ENCODE measurements at regions not wholly inside any gene's neighbourhood (a gene's known extent, or its start where the extent isn't known, plus 50 kb on each side); places are given as distances from the start of the nearest gene placed in this dataset.

DNA sequence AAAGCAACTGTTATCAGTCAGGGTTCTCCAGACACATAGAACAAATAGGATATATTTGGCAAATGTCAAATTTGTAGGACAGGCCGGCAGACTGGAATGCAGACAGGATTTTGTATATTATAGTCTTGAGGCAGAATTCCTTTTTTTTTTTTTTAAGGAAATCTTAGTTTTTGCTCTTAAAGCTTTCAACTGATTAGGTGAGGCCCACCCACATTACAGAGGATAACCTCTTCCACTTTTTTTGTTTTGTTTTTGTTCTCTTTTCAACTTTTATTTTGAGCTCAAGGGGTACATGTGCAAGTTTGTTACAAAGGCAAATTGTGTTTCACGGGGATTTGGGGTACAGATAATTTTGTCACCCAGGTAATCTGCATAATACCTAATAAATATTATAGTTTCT, 350.2 kb upstream of the CHAC2 start:
- no peaks in the 10 kb centered on the region for H3K36me3 Mint-ChIP-seq
- DNase-seq: no peak
- H3K4me3 ChIP-seq (ENCODE audit: control insufficient read depth in 1 of 2, extremely low read depth in 1 of 2, low read length in 1 of 2): no peak overlapping the region
- H3K9me3 Mint-ChIP-seq: peaks cover 2 to 10% (median 7%) of the 10 kb centered on the region in 3 donors
- no peak for ATAC-seq (replicated peaks in 1 of 4)
- ChIA-PET POLR2A (no interaction called here), CTCF (no interaction called here)
- WGBS (ENCODE audit: insufficient coverage): no CpG with 5 or more reads among the region's 2 CpGs
- H3K27ac Mint-ChIP-seq: no peak overlapping the region
- no peaks in the 10 kb centered on the region for H3K36me3 ChIP-seq (ENCODE audit: control insufficient read depth in 2 of 2, extremely low read depth in 1 of 2, insufficient read depth in 1 of 2, low read length in 1 of 2)
- H3K4me1 ChIP-seq (ENCODE audit: control insufficient read depth in 1 of 2, extremely low read depth in 1 of 2, insufficient read depth in 2 of 2, low read length in 2 of 2): no peaks in the 10 kb centered on the region
- no peaks in the 10 kb centered on the region for H3K27me3 ChIP-seq (replicated peaks in 1 of 2; ENCODE audit: control insufficient read depth in 2 of 2, extremely low read depth in 1 of 2, insufficient read depth in 2 of 2, low read length in 1 of 2)
- H3K4me3 Mint-ChIP-seq: no peak overlapping the region
- no peaks in the 10 kb centered on the region for H3K27me3 Mint-ChIP-seq
- H3K9me3 ChIP-seq: no peaks in the 10 kb centered on the region
- H3K4me1 Mint-ChIP-seq: no peaks in the 10 kb centered on the region
- H3K27ac ChIP-seq (ENCODE audit: low read length): no peak overlapping the region

DNA sequence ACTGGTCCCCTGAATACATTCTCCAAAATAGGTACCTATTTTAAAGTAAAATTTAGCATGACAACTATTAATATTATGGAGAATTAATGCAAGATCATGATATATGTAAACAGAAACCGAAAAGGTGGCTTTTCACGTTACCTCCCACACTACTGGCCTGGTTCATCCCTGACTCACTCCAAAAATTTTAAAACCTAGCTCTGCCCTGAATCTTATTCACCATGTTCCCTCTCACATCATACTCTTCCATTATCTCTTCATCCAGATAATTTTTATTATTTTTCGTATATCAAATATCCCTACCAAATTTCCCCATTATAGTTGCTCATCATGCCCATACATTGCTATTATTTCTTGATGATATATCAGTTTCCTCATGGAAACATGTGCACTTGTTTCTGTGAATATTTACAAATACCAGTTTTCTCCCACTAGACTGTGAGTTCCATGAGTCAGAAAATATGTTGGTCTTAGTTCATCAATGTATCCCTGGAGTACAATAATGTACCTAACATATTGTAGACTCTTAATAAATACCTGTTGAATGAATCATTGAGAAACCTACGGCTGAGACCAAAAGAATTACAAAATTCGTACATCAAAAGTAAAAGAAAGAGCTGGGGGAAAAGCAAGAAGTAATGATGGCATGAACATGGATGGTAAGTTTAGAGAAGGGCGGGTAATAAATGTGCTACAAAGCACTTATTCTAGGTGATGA, 360.1 kb upstream of the CHAC2 start:
- DNase-seq (no peak), ATAC-seq (replicated peaks in 1 of 4) (no peak)
- CTCF ChIA-PET: no interaction called here
- Histone ChIP-seq H3K4me1 (ENCODE audit: control insufficient read depth in 1 of 2, extremely low read depth in 1 of 2, insufficient read depth in 2 of 2, low read length in 2 of 2) (no peaks in the 10 kb centered on the region), H3K4me3 (ENCODE audit: control insufficient read depth in 1 of 2, extremely low read depth in 1 of 2, low read length in 1 of 2) (no peak overlapping the region), H3K27ac (ENCODE audit: low read length) (no peak overlapping the region), H3K27me3 (replicated peaks in 1 of 2; ENCODE audit: control insufficient read depth in 2 of 2, extremely low read depth in 1 of 2, insufficient read depth in 2 of 2, low read length in 1 of 2) (no peaks in the 10 kb centered on the region), H3K9me3 (no peaks in the 10 kb centered on the region), H3K36me3 (ENCODE audit: control insufficient read depth in 2 of 2, extremely low read depth in 1 of 2, insufficient read depth in 1 of 2, low read length in 1 of 2) (no peaks in the 10 kb centered on the region)
- peaks cover 8 to 12% (median 11%) of the 10 kb centered on the region in 3 donors for H3K9me3 Mint-ChIP-seq
- H3K4me3 Mint-ChIP-seq: no peak overlapping the region
- H3K4me1 Mint-ChIP-seq: no peaks in the 10 kb centered on the region
- 67% methylated on average over 1 of the region's 6 CpGs for WGBS (ENCODE audit: insufficient coverage)
- no peaks in the 10 kb centered on the region for H3K27me3 Mint-ChIP-seq
- H3K27ac Mint-ChIP-seq: no peak overlapping the region
- POLR2A ChIA-PET: no interaction called here
- no peaks in the 10 kb centered on the region for H3K36me3 Mint-ChIP-seq

DNA sequence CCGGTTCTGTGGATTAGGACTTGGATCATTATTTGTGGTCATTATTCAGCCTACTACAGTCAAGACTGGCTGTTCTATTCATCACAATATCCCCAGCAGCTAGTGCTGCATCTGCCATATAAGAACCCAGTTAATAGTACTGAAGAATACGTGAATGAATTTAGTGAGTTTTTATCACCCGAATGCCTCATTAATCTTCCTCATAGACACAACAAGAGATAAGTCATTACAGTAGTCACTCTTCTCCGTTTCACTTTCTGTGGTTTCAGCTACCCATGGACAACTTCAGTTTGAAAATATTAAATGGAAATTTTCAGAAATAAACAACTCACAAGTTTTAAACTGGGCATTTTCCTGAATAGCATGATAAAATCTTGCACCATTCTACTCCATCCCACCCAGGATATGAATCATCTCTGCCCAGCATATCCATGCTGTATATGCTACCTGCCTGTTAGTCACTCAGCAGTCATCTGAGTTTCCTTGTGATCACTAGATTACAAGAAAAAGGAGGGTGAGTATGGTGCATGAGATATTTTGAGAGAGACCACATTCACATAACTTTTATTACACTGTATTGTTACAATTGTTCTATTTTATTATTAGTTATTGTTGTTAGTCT, 363.7 kb upstream of the CHAC2 start:
- WGBS (ENCODE audit: insufficient coverage): no CpG with 5 or more reads among the region's 4 CpGs

DNA sequence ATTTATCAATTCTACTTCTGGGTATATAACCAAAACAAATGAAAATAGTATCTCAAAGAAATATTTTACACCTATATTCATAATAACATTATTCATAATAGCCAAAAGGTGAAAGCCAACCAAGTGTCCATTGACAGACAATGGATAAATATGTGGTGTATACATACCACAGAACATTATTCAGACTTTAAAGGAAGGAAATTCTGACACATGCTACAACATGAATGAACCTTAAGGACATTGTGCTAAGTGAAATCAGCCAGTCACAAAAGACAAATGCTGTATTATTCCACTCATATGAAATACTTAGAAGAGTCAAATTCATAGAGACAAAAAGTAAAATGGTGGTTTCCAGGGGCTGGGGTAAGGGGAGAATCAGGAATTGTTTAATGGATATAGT, 370.5 kb upstream of the CHAC2 start:
- Mint-ChIP-seq H3K27me3 (peaks cover 0 to 3% of the 10 kb centered on the region in 2 donors), H3K27ac (no peak overlapping the region), H3K4me1 (no peaks in the 10 kb centered on the region), H3K36me3 (no peaks in the 10 kb centered on the region), H3K9me3 (peaks cover 5 to 12% (median 9%) of the 10 kb centered on the region in 3 donors), H3K4me3 (no peak overlapping the region)
- H3K4me1 ChIP-seq (ENCODE audit: control insufficient read depth in 1 of 2, extremely low read depth in 1 of 2, insufficient read depth in 2 of 2, low read length in 2 of 2): no peaks in the 10 kb centered on the region
- ATAC-seq (replicated peaks in 1 of 4): no peak
- no peaks in the 10 kb centered on the region for H3K27me3 ChIP-seq (replicated peaks in 1 of 2; ENCODE audit: control insufficient read depth in 2 of 2, extremely low read depth in 1 of 2, insufficient read depth in 2 of 2, low read length in 1 of 2)
- no peak for DNase-seq
- H3K27ac ChIP-seq (ENCODE audit: low read length): no peak overlapping the region
- POLR2A ChIA-PET: no interaction called here
- no peaks in the 10 kb centered on the region for H3K9me3 ChIP-seq
- no peaks in the 10 kb centered on the region for H3K36me3 ChIP-seq (ENCODE audit: control insufficient read depth in 2 of 2, extremely low read depth in 1 of 2, insufficient read depth in 1 of 2, low read length in 1 of 2)
- CTCF ChIA-PET: no interaction called here
- H3K4me3 ChIP-seq (ENCODE audit: control insufficient read depth in 1 of 2, extremely low read depth in 1 of 2, low read length in 1 of 2): no peak overlapping the region

More for the DNA sequence above, 363.7 kb upstream of the CHAC2 start:
- Histone ChIP-seq H3K4me1 (ENCODE audit: control insufficient read depth in 1 of 2, extremely low read depth in 1 of 2, insufficient read depth in 2 of 2, low read length in 2 of 2) (no peaks in the 10 kb centered on the region), H3K4me3 (ENCODE audit: control insufficient read depth in 1 of 2, extremely low read depth in 1 of 2, low read length in 1 of 2) (no peak overlapping the region), H3K27me3 (replicated peaks in 1 of 2; ENCODE audit: control insufficient read depth in 2 of 2, extremely low read depth in 1 of 2, insufficient read depth in 2 of 2, low read length in 1 of 2) (no peaks in the 10 kb centered on the region), H3K9me3 (no peaks in the 10 kb centered on the region), H3K36me3 (ENCODE audit: control insufficient read depth in 2 of 2, extremely low read depth in 1 of 2, insufficient read depth in 1 of 2, low read length in 1 of 2) (no peaks in the 10 kb centered on the region), H3K27ac (ENCODE audit: low read length) (no peak overlapping the region)
- Mint-ChIP-seq H3K27ac (no peak overlapping the region), H3K4me1 (no peaks in the 10 kb centered on the region), H3K4me3 (no peak overlapping the region), H3K36me3 (no peaks in the 10 kb centered on the region), H3K27me3 (no peaks in the 10 kb centered on the region), H3K9me3 (peaks cover 4 to 20% (median 5%) of the 10 kb centered on the region in 3 donors)
- ChIA-PET POLR2A (no interaction called here), CTCF (no interaction called here)
- no peak for DNase-seq
- no peak for ATAC-seq (replicated peaks in 1 of 4)

DNA sequence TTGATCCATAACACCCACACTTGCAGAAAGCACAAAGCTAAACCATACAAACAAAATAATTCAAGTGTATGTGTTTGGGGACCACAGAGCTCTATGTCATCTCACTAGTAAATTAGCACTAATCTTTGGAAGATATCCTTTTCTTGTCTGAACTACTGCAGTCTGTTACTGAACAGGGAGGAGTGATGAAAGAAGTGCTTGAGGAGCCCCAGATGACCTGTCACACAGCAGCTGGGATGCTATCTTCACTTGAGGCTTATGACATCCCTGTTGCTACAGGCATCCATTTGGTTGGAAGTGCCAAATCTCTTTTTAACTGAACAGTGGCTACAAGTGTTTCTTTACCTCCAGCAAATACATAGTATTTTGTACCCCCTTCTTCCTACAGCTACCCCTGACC, 386.3 kb upstream of the CHAC2 start:
- Mint-ChIP-seq H3K4me1 (no peaks in the 10 kb centered on the region), H3K4me3 (no peak overlapping the region), H3K36me3 (no peaks in the 10 kb centered on the region), H3K9me3 (peaks cover 0 to 6% (median under 1%) of the 10 kb centered on the region in 3 donors), H3K27me3 (no peaks in the 10 kb centered on the region), H3K27ac (no peak overlapping the region)
- Histone ChIP-seq H3K27me3 (replicated peaks in 1 of 2; ENCODE audit: control insufficient read depth in 2 of 2, extremely low read depth in 1 of 2, insufficient read depth in 2 of 2, low read length in 1 of 2) (no peaks in the 10 kb centered on the region), H3K36me3 (ENCODE audit: control insufficient read depth in 2 of 2, extremely low read depth in 1 of 2, insufficient read depth in 1 of 2, low read length in 1 of 2) (no peaks in the 10 kb centered on the region), H3K27ac (ENCODE audit: low read length) (no peak overlapping the region), H3K4me1 (ENCODE audit: control insufficient read depth in 1 of 2, extremely low read depth in 1 of 2, insufficient read depth in 2 of 2, low read length in 2 of 2) (no peaks in the 10 kb centered on the region), H3K9me3 (no peaks in the 10 kb centered on the region), H3K4me3 (ENCODE audit: control insufficient read depth in 1 of 2, extremely low read depth in 1 of 2, low read length in 1 of 2) (no peak overlapping the region)
- DNase-seq (no peak), ATAC-seq (replicated peaks in 1 of 4) (no peak)
- ChIA-PET POLR2A (no interaction called here), CTCF (interaction anchor here in 1 of 2 donors (0.6 kb wide), 1 partner anchor 9 kb away, joined by 3 read pairs; no protein-coding TSS in a partner anchor)

DNA sequence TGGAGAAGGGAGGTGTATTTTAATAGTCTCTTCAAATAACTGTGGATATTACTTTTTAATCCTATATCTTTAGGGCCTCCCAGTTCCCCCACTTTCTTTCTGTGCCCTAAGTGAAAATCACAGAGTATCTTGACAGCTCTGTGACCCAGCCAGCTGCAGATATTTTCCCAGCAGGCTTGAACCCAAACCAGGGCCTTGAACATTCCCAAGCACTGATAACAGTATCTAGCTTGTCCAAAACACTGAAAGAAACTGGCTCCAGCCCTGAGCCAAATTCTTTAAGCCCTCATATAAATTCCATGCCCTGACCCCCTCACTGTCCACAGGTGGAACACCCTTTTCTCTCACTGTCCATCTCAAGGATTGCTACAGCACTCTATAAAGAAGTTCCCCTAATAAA, 388.1 kb upstream of the CHAC2 start:
- DNase-seq (no peak), ATAC-seq (replicated peaks in 1 of 4) (no peak)
- Mint-ChIP-seq H3K27me3 (no peaks in the 10 kb centered on the region), H3K9me3 (peaks cover 0 to 14% (median 0%) of the 10 kb centered on the region in 3 donors), H3K36me3 (no peaks in the 10 kb centered on the region), H3K4me3 (no peak overlapping the region), H3K27ac (no peak overlapping the region), H3K4me1 (no peaks in the 10 kb centered on the region)
- Histone ChIP-seq H3K4me3 (ENCODE audit: control insufficient read depth in 1 of 2, extremely low read depth in 1 of 2, low read length in 1 of 2) (no peak overlapping the region), H3K36me3 (ENCODE audit: control insufficient read depth in 2 of 2, extremely low read depth in 1 of 2, insufficient read depth in 1 of 2, low read length in 1 of 2) (no peaks in the 10 kb centered on the region), H3K9me3 (no peaks in the 10 kb centered on the region), H3K27ac (ENCODE audit: low read length) (no peak overlapping the region), H3K4me1 (ENCODE audit: control insufficient read depth in 1 of 2, extremely low read depth in 1 of 2, insufficient read depth in 2 of 2, low read length in 2 of 2) (no peaks in the 10 kb centered on the region), H3K27me3 (replicated peaks in 1 of 2; ENCODE audit: control insufficient read depth in 2 of 2, extremely low read depth in 1 of 2, insufficient read depth in 2 of 2, low read length in 1 of 2) (no peaks in the 10 kb centered on the region)
- CTCF ChIA-PET: no interaction called here
- POLR2A ChIA-PET: no interaction called here

DNA sequence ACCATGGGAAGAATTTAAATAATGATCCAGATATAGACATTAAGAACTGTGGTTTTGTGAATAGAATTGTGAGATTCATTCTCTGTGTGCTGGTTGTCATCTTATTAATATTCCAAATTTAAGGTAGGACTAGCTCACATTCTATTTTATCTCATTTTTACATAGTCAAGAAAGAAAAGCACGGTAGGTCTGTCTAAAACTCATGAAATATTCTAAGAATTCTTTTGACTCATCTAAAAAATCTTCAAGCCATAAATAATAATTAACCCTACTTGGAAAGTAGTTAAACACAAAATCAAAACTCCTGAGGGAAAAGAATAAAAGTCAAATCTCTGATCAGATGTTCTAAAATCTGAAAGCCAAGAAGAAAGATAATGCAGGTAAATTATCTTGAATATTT, 388.8 kb upstream of the CHAC2 start:
- WGBS (ENCODE audit: insufficient coverage): no CpG with 5 or more reads among the region's 1 CpG
- peaks cover 0 to 14% (median 0%) of the 10 kb centered on the region in 3 donors for H3K9me3 Mint-ChIP-seq

More for the DNA sequence above, 388.8 kb upstream of the CHAC2 start:
- Mint-ChIP-seq H3K27me3 (no peaks in the 10 kb centered on the region), H3K27ac (no peak overlapping the region), H3K4me3 (no peak overlapping the region), H3K36me3 (no peaks in the 10 kb centered on the region), H3K4me1 (no peaks in the 10 kb centered on the region)
- Histone ChIP-seq H3K27me3 (replicated peaks in 1 of 2; ENCODE audit: control insufficient read depth in 2 of 2, extremely low read depth in 1 of 2, insufficient read depth in 2 of 2, low read length in 1 of 2) (no peaks in the 10 kb centered on the region), H3K9me3 (no peaks in the 10 kb centered on the region), H3K4me1 (ENCODE audit: control insufficient read depth in 1 of 2, extremely low read depth in 1 of 2, insufficient read depth in 2 of 2, low read length in 2 of 2) (no peaks in the 10 kb centered on the region), H3K36me3 (ENCODE audit: control insufficient read depth in 2 of 2, extremely low read depth in 1 of 2, insufficient read depth in 1 of 2, low read length in 1 of 2) (no peaks in the 10 kb centered on the region), H3K4me3 (ENCODE audit: control insufficient read depth in 1 of 2, extremely low read depth in 1 of 2, low read length in 1 of 2) (no peak overlapping the region), H3K27ac (ENCODE audit: low read length) (no peak overlapping the region)
- no peak for ATAC-seq (replicated peaks in 1 of 4)
- DNase-seq: no peak
- CTCF ChIA-PET: no interaction called here
- POLR2A ChIA-PET: no interaction called here
